ENCODE measurements at regions not wholly inside any gene's neighbourhood (a gene's known extent, or its start where the extent isn't known, plus 50 kb on each side); places are given as distances from the start of the nearest gene placed in this dataset.

DNA sequence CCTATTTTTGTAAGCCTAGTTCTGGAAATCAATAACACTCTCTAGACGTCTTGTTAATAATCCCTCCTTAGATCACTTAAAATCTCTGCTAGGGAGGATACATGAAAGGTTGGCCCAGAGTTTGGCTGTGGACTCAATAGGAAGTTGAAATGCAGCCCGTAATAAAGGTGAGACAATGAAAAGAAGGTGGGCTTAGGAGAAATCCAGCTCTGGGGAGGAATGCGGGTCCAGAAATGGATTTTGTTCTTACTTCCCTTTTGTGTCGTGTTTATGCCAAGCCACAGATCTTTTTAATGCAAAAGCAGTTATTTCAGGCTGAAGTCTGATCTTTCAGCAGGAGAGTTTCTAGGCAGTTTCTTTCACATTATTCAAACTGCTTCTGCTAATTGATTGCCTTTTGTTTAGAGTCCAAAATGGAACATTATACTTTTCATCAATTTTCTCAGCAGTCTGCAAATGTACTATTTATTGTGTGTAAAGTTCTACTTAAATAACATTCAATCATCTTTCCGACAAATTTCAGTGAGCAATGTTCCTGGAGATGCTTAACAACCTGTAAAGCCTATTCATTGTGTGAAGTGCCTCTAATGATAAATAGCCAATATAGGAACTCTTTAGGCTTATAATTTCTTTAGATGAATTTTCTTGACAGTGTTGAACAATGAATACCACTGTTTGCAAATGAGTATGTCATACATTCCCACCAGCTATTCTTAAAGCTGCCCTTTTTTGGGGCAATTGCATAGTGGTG lies 252.9 kb upstream of the KRR1 start:
- Histone ChIP-seq H3K4me1 (ENCODE audit: insufficient read depth, low read length, poor library complexity, severe bottlenecking) (peaks cover 7% of the 10 kb centered on the region), H3K4me3 (ENCODE audit: low read length, poor library complexity, severe bottlenecking) (no peak overlapping the region), H3K9ac (ENCODE audit: low read depth, low read length, poor library complexity, severe bottlenecking) (no peak overlapping the region), H3K4me2 (ENCODE audit: low read depth, low read length, poor library complexity, severe bottlenecking) (no peak overlapping the region), H2AFZ (ENCODE audit: low read length) (no peak overlapping the region), H3K36me3 (ENCODE audit: insufficient read depth, low read length) (no peaks in the 10 kb centered on the region), H3F3A (ENCODE audit: low read depth) (no peaks in the 10 kb centered on the region), H3K9me2 (replicated peaks; ENCODE audit: low read depth, low read length) (no peaks in the 10 kb centered on the region), H4K20me1 (ENCODE audit: insufficient read depth, low read length, poor library complexity, severe bottlenecking) (no peaks in the 10 kb centered on the region), H3K79me2 (ENCODE audit: insufficient read depth, low read length) (no peaks in the 10 kb centered on the region), H3K27me3 (ENCODE audit: insufficient read depth, low read length, poor library complexity, severe bottlenecking) (no peaks in the 10 kb centered on the region), H3K9me3 (ENCODE audit: insufficient read depth, low read depth, low read length) (no peaks in the 10 kb centered on the region)
- no peak for TF ChIP-seq EZH2phosphoT487 (IDR thresholded peaks at IDR 0.05; ENCODE audit: borderline replicate concordance)
- TF ChIP-seq, protein P1, sequence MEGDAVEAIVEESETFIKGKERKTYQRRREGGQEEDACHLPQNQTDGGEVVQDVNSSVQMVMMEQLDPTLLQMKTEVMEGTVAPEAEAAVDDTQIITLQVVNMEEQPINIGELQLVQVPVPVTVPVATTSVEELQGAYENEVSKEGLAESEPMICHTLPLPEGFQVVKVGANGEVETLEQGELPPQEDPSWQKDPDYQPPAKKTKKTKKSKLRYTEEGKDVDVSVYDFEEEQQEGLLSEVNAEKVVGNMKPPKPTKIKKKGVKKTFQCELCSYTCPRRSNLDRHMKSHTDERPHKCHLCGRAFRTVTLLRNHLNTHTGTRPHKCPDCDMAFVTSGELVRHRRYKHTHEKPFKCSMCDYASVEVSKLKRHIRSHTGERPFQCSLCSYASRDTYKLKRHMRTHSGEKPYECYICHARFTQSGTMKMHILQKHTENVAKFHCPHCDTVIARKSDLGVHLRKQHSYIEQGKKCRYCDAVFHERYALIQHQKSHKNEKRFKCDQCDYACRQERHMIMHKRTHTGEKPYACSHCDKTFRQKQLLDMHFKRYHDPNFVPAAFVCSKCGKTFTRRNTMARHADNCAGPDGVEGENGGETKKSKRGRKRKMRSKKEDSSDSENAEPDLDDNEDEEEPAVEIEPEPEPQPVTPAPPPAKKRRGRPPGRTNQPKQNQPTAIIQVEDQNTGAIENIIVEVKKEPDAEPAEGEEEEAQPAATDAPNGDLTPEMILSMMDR (conservative IDR thresholded peaks at IDR 0.05; ENCODE audit: low read length), result no peak

DNA sequence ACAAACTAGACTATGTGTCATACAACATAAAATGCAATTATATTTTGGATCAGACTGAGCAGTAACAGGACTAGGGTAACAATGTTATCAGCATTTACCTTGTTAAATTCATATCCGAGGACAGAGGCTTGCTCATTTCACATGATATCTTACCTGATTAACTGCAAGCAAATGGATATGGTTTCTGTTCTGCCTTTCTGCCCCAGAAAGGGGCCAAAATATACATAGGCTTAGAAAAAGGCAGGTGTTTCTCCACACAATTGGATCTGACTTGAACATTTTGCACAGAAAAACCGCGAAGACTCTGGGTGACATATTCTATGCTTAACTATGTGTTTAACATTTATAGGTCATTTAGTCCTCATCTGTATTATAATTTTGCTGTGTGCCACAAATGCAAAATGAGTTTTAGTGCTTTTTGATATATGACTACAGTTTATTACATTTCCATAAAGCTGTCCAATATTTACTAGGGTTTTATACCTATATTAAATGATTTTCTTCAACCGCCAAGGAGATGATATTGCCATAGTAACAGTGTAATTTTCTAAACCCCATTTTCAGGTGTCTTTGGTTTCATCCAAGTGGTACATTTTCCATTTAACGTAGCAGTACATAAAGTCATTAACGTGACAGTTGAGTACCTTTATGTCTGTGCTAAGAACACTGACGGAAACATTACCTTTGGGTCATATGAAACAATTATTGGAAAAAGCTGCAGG lies 249.3 kb upstream of the KRR1 start:
- Histone ChIP-seq H3K4me1 (ENCODE audit: insufficient read depth, low read length, poor library complexity, severe bottlenecking) (peaks cover 3% of the 10 kb centered on the region), H3F3A (ENCODE audit: low read depth) (no peaks in the 10 kb centered on the region), H3K4me3 (ENCODE audit: low read length, poor library complexity, severe bottlenecking) (no peak overlapping the region), H4K20me1 (ENCODE audit: insufficient read depth, low read length, poor library complexity, severe bottlenecking) (no peaks in the 10 kb centered on the region), H3K9me3 (ENCODE audit: insufficient read depth, low read depth, low read length) (no peaks in the 10 kb centered on the region), H2AFZ (ENCODE audit: low read length) (no peak overlapping the region), H3K4me2 (ENCODE audit: low read depth, low read length, poor library complexity, severe bottlenecking) (no peak overlapping the region), H3K36me3 (ENCODE audit: insufficient read depth, low read length) (no peaks in the 10 kb centered on the region), H3K27me3 (ENCODE audit: insufficient read depth, low read length, poor library complexity, severe bottlenecking) (no peaks in the 10 kb centered on the region), H3K9me2 (replicated peaks; ENCODE audit: low read depth, low read length) (no peaks in the 10 kb centered on the region), H3K79me2 (ENCODE audit: insufficient read depth, low read length) (no peaks in the 10 kb centered on the region), H3K9ac (ENCODE audit: low read depth, low read length, poor library complexity, severe bottlenecking) (no peak overlapping the region)
- TF ChIP-seq, protein P1 (conservative IDR thresholded peaks at IDR 0.05; ENCODE audit: low read length), result no peak
- TF ChIP-seq EZH2phosphoT487 (IDR thresholded peaks at IDR 0.05; ENCODE audit: borderline replicate concordance), result no peak

DNA sequence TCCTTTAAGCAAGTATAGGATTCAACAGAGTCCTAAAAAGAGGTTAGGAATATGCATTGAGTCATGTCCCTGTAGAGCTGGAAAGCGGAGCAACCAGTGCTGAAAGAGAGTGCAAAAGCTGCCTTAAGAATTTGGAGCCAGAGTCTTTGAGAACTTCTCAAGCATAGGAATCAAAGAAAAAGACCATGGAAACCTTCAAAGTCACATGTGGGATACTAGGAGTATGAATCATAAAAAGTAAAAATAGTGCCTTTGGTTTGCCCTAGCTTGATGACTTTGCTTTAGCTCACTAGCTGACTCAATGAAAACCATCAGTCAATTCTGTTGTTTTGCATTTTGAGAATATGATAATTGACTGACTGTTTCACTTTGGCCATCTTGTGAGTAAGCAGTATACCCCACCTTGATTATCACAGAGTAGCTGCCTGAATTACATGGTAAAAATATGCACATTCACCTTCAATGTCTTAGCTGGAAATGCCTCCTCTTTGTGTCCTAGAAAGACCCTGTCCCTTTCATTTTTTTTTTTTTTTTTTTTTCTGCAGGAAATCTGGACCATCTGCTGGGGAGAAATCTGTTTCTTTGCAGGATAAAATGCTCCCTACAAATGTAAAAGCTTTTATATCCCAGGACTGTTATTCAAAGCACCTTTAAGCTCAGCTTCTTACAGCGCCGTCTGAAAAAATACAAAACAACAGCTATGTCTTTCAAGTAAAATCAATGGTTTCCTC lies 248.6 kb upstream of the KRR1 start:
- Histone ChIP-seq H3F3A (ENCODE audit: low read depth) (no peaks in the 10 kb centered on the region), H3K79me2 (ENCODE audit: insufficient read depth, low read length) (no peaks in the 10 kb centered on the region), H3K9me3 (ENCODE audit: insufficient read depth, low read depth, low read length) (no peaks in the 10 kb centered on the region), H4K20me1 (ENCODE audit: insufficient read depth, low read length, poor library complexity, severe bottlenecking) (no peaks in the 10 kb centered on the region), H3K4me3 (ENCODE audit: low read length, poor library complexity, severe bottlenecking) (no peak overlapping the region), H3K36me3 (ENCODE audit: insufficient read depth, low read length) (no peaks in the 10 kb centered on the region), H3K27me3 (ENCODE audit: insufficient read depth, low read length, poor library complexity, severe bottlenecking) (no peaks in the 10 kb centered on the region), H2AFZ (ENCODE audit: low read length) (no peak overlapping the region), H3K4me2 (ENCODE audit: low read depth, low read length, poor library complexity, severe bottlenecking) (no peak overlapping the region), H3K4me1 (ENCODE audit: insufficient read depth, low read length, poor library complexity, severe bottlenecking) (peaks cover 7% of the 10 kb centered on the region), H3K9ac (ENCODE audit: low read depth, low read length, poor library complexity, severe bottlenecking) (no peak overlapping the region), H3K9me2 (replicated peaks; ENCODE audit: low read depth, low read length) (no peaks in the 10 kb centered on the region)
- TF ChIP-seq EZH2phosphoT487 (IDR thresholded peaks at IDR 0.05; ENCODE audit: borderline replicate concordance), result no peak
- TF ChIP-seq, protein P1 (conservative IDR thresholded peaks at IDR 0.05; ENCODE audit: low read length), result no peak

Measured in Loucy (cell line).